ENCODE measurements at regions not wholly inside any gene's neighbourhood (a gene's known extent, or its start where the extent isn't known, plus 50 kb on each side); places are given as distances from the start of the nearest gene placed in this dataset.

GRCh38 chr4:181529537-181529936 is 713.7 kb upstream of the TENM3 start:
- TF ChIP-seq POLR2AphosphoS5 (IDR thresholded peaks at IDR 0.05; ENCODE audit: borderline replicate concordance, low read depth, low read length) (no peak), FOXP2 (optimal IDR thresholded peaks at IDR 0.05; ENCODE audit: control extremely low read depth, extremely low read length, insufficient read depth) (no peak), EZH2 (IDR thresholded peaks at IDR 0.05) (no peak)
